Hepatocyte (in vitro differentiated cells): ENCODE measurements at regions not wholly inside any gene's neighbourhood (a gene's known extent, or its start where the extent isn't known, plus 50 kb on each side); places are given as distances from the start of the nearest gene placed in this dataset.

ENCODE experiments used
- DNase-seq: peaks from one replicate; pipeline ENCODE4 v3.0.0-alpha.2; 2016; ENCODE audit warnings: low spot score
- H2AFZ ChIP-seq: fragments of 200-600 bp; sonication (generic); 2 replicates; pipeline ENCODE4 v1.6.0; 2016; ENCODE audit warnings: antibody characterized with exemption, mild to moderate bottlenecking
- H3K27ac ChIP-seq: fragments of 200-600 bp; sonication (generic); 2 replicates; pipeline ENCODE4 v1.5.1; 2016; ENCODE audit warnings: mild to moderate bottlenecking
- H3K27me3 ChIP-seq: fragments of 200-600 bp; sonication (generic); 2 replicates; pipeline ENCODE4 v1.6.1; 2016
- H3K36me3 ChIP-seq: fragments of 200-600 bp; sonication (generic); replicated peaks from 2 replicates; pipeline ENCODE4 v1.5.1; 2016; ENCODE audit warnings: low read depth; ENCODE audit not compliant: insufficient read depth
- H3K4me1 ChIP-seq: fragments of 200-600 bp; sonication (generic); 2 replicates; pipeline ENCODE4 v1.5.1; 2016; ENCODE audit warnings: mild to moderate bottlenecking, moderate library complexity; ENCODE audit not compliant: insufficient read depth
- H3K4me2 ChIP-seq: fragments of 200-600 bp; sonication (generic); 2 replicates; pipeline ENCODE4 v1.6.0; 2016
- H3K4me3 ChIP-seq: fragments of 200-600 bp; sonication (generic); 2 replicates; pipeline ENCODE4 v1.5.1; 2016; ENCODE audit warnings: mild to moderate bottlenecking
- H3K79me2 ChIP-seq: fragments of 200-600 bp; sonication (generic); 2 replicates; pipeline ENCODE4 v1.6.0; 2017; ENCODE audit warnings: mild to moderate bottlenecking
- H3K9me2 ChIP-seq: fragments of 200-600 bp; sonication (generic); replicated peaks from 2 replicates; pipeline ENCODE4 v1.6.0; 2017; ENCODE audit warnings: mild to moderate bottlenecking; ENCODE audit not compliant: insufficient read depth
- H3K9me3 ChIP-seq: fragments of 200-600 bp; sonication (generic); 2 replicates; pipeline ENCODE4 v1.5.1; 2016; ENCODE audit warnings: low read depth, mild to moderate bottlenecking
- H4K20me1 ChIP-seq: fragments of 200-600 bp; sonication (generic); 2 replicates; pipeline ENCODE4 v1.6.0; 2016; ENCODE audit warnings: mild to moderate bottlenecking; ENCODE audit not compliant: insufficient read depth, poor library complexity, severe bottlenecking
- EZH2 ChIP-seq: fragments of 200-600 bp; sonication (generic); IDR thresholded peaks from 2 replicates; pipeline ENCODE4 v1.6.1; 2016; ENCODE audit warnings: antibody characterized with exemption, mild to moderate bottlenecking, borderline replicate concordance
- EZH2phosphoT487 ChIP-seq: fragments of 200-600 bp; sonication (generic); IDR thresholded peaks from one replicate; pipeline ENCODE4 v1.6.1; 2018; ENCODE audit warnings: antibody characterized with exemption, mild to moderate bottlenecking, low read depth, moderate library complexity; ENCODE audit not compliant: unreplicated experiment, severe bottlenecking
- WGBS: methylation state at CpG from one replicate; pipeline ENCODE4 v1.1.6; 2016; ENCODE audit warnings: low lambda C conversion rate; ENCODE audit errors: missing lambda C conversion rate; 5-methylcytosine and 5-hydroxymethylcytosine counted together
- TF ChIP-seq, protein P1 (sequence below): fragments of 200-600 bp; sonication (generic); IDR thresholded peaks from 2 replicates; pipeline ENCODE4 v1.5.1; 2016; ENCODE audit warnings: antibody characterized with exemption, mild to moderate bottlenecking; ENCODE audit not compliant: poor library complexity

DNA sequence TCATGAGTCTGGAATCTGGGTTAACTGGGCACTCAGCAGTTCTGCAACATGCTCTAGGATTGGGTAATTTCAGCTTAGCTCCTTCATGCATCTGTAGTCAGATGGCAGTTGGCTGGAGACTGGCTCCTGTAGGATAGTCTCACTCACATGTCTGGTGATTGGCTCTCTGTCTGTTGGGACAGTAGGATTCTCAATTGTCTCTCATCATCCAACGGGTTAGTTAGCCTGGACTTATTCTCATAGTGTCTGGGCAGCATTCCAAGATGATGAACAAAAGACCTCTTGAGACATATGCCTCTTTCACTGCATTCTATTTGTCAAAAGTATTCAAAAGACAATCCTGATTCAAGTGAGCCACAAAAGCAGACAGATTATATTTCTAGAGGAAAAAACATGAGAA lies 795.6 kb upstream of the GALNTL6 start:
- DNase-seq: no peak
- 0% methylated on average over 1 of the region's 1 CpG for WGBS
- H3K4me1 ChIP-seq: no peaks in the 10 kb centered on the region
- H3K27ac ChIP-seq: no peak overlapping the region
- H3K9me2 ChIP-seq: no peaks in the 10 kb centered on the region
- H3K79me2 ChIP-seq: no peaks in the 10 kb centered on the region
- H3K9me3 ChIP-seq: no peaks in the 10 kb centered on the region
- H3K27me3 ChIP-seq: no peaks in the 10 kb centered on the region
- no peak overlapping the region for H3K4me2 ChIP-seq
- H3K4me3 ChIP-seq: no peak overlapping the region
- no peak overlapping the region for H2AFZ ChIP-seq
- no peaks in the 10 kb centered on the region for H3K36me3 ChIP-seq
- TF ChIP-seq EZH2phosphoT487: no peak
- TF ChIP-seq, protein P1, sequence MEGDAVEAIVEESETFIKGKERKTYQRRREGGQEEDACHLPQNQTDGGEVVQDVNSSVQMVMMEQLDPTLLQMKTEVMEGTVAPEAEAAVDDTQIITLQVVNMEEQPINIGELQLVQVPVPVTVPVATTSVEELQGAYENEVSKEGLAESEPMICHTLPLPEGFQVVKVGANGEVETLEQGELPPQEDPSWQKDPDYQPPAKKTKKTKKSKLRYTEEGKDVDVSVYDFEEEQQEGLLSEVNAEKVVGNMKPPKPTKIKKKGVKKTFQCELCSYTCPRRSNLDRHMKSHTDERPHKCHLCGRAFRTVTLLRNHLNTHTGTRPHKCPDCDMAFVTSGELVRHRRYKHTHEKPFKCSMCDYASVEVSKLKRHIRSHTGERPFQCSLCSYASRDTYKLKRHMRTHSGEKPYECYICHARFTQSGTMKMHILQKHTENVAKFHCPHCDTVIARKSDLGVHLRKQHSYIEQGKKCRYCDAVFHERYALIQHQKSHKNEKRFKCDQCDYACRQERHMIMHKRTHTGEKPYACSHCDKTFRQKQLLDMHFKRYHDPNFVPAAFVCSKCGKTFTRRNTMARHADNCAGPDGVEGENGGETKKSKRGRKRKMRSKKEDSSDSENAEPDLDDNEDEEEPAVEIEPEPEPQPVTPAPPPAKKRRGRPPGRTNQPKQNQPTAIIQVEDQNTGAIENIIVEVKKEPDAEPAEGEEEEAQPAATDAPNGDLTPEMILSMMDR: no peak
- no peak for TF ChIP-seq EZH2
- H4K20me1 ChIP-seq: no peaks in the 10 kb centered on the region

DNA sequence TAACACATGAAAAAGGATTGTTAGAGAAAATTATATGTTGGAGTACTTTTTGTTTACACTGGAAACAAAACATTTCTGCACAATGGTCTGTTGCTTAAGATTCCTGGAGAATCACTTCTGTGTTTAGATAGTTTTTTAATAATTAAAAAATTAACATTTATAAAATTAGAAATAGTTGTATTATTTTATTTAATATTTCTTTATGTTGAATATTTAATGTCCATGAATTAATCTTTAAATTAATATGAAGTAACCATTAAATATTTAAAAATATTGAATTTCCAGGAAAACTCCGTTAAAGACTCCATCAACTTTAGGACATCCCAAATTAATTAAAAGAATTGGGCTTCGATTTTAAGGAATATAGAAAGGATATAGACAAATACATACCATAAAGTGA lies 797.1 kb upstream of the GALNTL6 start:
- DNase-seq: no peak
- no peak for TF ChIP-seq EZH2
- TF ChIP-seq, protein P1: no peak
- no peak for TF ChIP-seq EZH2phosphoT487
- no peaks in the 10 kb centered on the region for H3K79me2 ChIP-seq

DNA sequence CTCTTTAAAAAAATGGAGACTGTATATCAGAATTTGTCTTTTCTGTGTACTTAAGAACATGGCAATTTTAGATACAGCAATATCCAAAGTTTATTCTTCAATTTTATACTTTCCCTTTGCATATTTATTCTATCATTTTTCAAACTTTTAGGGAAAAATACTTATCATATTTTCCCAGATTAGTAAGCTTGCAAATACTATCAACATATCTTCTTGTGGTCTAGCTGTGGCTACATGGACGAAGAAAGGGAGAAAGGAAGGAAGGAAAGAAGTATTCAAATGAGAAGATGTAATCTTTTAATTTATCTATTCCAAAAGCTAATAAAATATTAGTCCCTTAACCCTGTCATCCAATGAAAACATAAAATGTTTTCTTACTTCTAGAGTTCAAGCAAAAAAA lies 797.8 kb upstream of the GALNTL6 start:
- H3K27me3 ChIP-seq: no peaks in the 10 kb centered on the region
- 87% methylated on average over 1 of the region's 1 CpG for whole genome bisulfite sequencing
- no peak overlapping the region for H3K4me2 ChIP-seq
- TF ChIP-seq EZH2phosphoT487 (no peak), EZH2 (no peak)
- TF ChIP-seq, protein P1: no peak
- no peaks in the 10 kb centered on the region for H4K20me1 ChIP-seq
- no peaks in the 10 kb centered on the region for H3K36me3 ChIP-seq
- no peaks in the 10 kb centered on the region for H3K4me1 ChIP-seq
- H2AFZ ChIP-seq: no peak overlapping the region
- no peaks in the 10 kb centered on the region for H3K79me2 ChIP-seq
- no peak overlapping the region for H3K27ac ChIP-seq
- DNase-seq: no peak
- no peaks in the 10 kb centered on the region for H3K9me3 ChIP-seq
- no peaks in the 10 kb centered on the region for H3K9me2 ChIP-seq
- H3K4me3 ChIP-seq: no peak overlapping the region

More for the DNA sequence above, 797.1 kb upstream of the GALNTL6 start:
- H3K4me3 ChIP-seq: no peak overlapping the region
- no peak overlapping the region for H3K4me2 ChIP-seq
- H3K36me3 ChIP-seq: no peaks in the 10 kb centered on the region
- H2AFZ ChIP-seq: no peak overlapping the region
- H3K9me3 ChIP-seq: no peaks in the 10 kb centered on the region
- H3K9me2 ChIP-seq: no peaks in the 10 kb centered on the region
- no peaks in the 10 kb centered on the region for H3K4me1 ChIP-seq
- WGBS: 42% methylated on average over 2 of the region's 2 CpGs
- H3K27ac ChIP-seq: no peak overlapping the region
- H4K20me1 ChIP-seq: no peaks in the 10 kb centered on the region
- no peaks in the 10 kb centered on the region for H3K27me3 ChIP-seq
